BE2C (cell line): ENCODE measurements at regions not wholly inside any gene's neighbourhood (a gene's known extent, or its start where the extent isn't known, plus 50 kb on each side); places are given as distances from the start of the nearest gene placed in this dataset.
A peak's percentile ranks its signal among the peaks of the same experiment; 100 is the strongest.

Experiments
- DNase-seq: peaks from one replicate; pipeline ENCODE4 v3.0.0-alpha.2; 2020
- H3K27me3 ChIP-seq: fragments of 250-450 bp; sonication (Bioruptor Pico); 2 replicates; pipeline ENCODE4 v1.5.1; 2020; ENCODE audit warnings: mild to moderate bottlenecking
- H3K36me3 ChIP-seq: fragments of 250-450 bp; sonication (Bioruptor Pico); 2 replicates; pipeline ENCODE4 v1.5.1; 2020; ENCODE audit warnings: mild to moderate bottlenecking
- H3K4me1 ChIP-seq: fragments of 250-450 bp; sonication (Bioruptor Pico); 2 replicates; pipeline ENCODE4 v1.5.1; 2020
- H3K4me3 ChIP-seq: 2 replicates; pipeline ENCODE4 v1.5.1; 2011; ENCODE audit warnings: low read depth, low read length
- H3K9me3 ChIP-seq: fragments of 250-450 bp; sonication (Bioruptor Pico); 2 replicates; pipeline ENCODE4 v1.5.1; 2020
- CTCF ChIP-seq: IDR thresholded peaks from 2 replicates; pipeline ENCODE4 v1.5.1; 2012; ENCODE audit warnings: mild to moderate bottlenecking, low read depth, low read length

- Histone ChIP-seq H3K36me3 (no peaks in the 10 kb centered on the region), H3K4me1 (no peaks in the 10 kb centered on the region), H3K4me3 (no peak overlapping the region), H3K9me3 (no peaks in the 10 kb centered on the region; the same call in 1 of the 2 replicates), H3K27me3 (no peaks in the 10 kb centered on the region; the same call in 1 of the 2 replicates)
- TF ChIP-seq CTCF, result no peak
- DNase-seq, result no peak
Observed at GRCh38 chr3:134302674-134303073, 52.0 kb upstream of the RYK start.

GRCh38 chr3:134300520-134300919, 49.9 kb upstream of the RYK start:
- H3K36me3 ChIP-seq, result no peaks in the 10 kb centered on the region
- H3K4me1 ChIP-seq, result no peaks in the 10 kb centered on the region
- peak; percentile 39 for DNase-seq
- H3K4me3 ChIP-seq, result no peak overlapping the region
- no peaks in the 10 kb centered on the region; the same call in 1 of the 2 replicates for H3K9me3 ChIP-seq
- TF ChIP-seq CTCF, result no peak
- no peaks in the 10 kb centered on the region for H3K27me3 ChIP-seq
